ENCODE measurements at regions not wholly inside any gene's neighbourhood (a gene's known extent, or its start where the extent isn't known, plus 50 kb on each side); places are given as distances from the start of the nearest gene placed in this dataset.

GRCh38 chr7:28231176-28231575, 50.6 kb upstream of the JAZF1 start:
- H3K36me3 Mint-ChIP-seq, result no peaks in the 10 kb centered on the region
- POLR2A ChIA-PET (ENCODE audit: partially characterized antibody), result no interaction called here

GRCh38 chr7:28236560-28236959, 56.0 kb upstream of the JAZF1 start:
- ChIA-PET CTCF (ENCODE audit: partially characterized antibody) (no interaction called here), POLR2A (ENCODE audit: partially characterized antibody) (no interaction called here)
- intact Hi-C loops (cut with micrococcal nuclease), result no loop called here

More at GRCh38 chr7:28231176-28231575, 50.6 kb upstream of the JAZF1 start:
- H3K36me3 ChIP-seq (ENCODE audit: insufficient read depth, low read length), result no peaks in the 10 kb centered on the region
- no peak overlapping the region for H3K4me3 Mint-ChIP-seq
- H3K9me3 Mint-ChIP-seq, result no peaks in the 10 kb centered on the region
- no peak overlapping the region for H3K27ac Mint-ChIP-seq
- no peaks in the 10 kb centered on the region for H3K9me3 ChIP-seq (ENCODE audit: control insufficient read depth in 1 of 2, low read length in 2 of 2)
- H3K27me3 ChIP-seq (ENCODE audit: insufficient read depth, low read length), result no peaks in the 10 kb centered on the region
- H3K4me3 ChIP-seq (ENCODE audit: low read length in 2 of 2), result no peak overlapping the region
- no peak overlapping the region for H3K27ac ChIP-seq (ENCODE audit: low read depth, low read length)
- DNase-seq, result no peak
- no peaks in the 10 kb centered on the region for H3K4me1 ChIP-seq (ENCODE audit: insufficient read depth, low read length)
- CTCF ChIA-PET (ENCODE audit: partially characterized antibody), result no interaction called here
- intact Hi-C loops (cut with micrococcal nuclease), result no loop called here
- H3K27me3 Mint-ChIP-seq, result peaks cover 3 to 5% of the 10 kb centered on the region in 2 donors
- H3K4me1 Mint-ChIP-seq, result no peaks in the 10 kb centered on the region

GRCh38 chr7:28237363-28237762, 56.8 kb upstream of the JAZF1 start:
- Mint-ChIP-seq H3K4me3 (no peak overlapping the region), H3K27ac (no peak overlapping the region), H3K36me3 (no peaks in the 10 kb centered on the region), H3K27me3 (peaks cover 6 to 7% of the 10 kb centered on the region in 2 donors), H3K9me3 (peaks cover 0 to 3% (median 0%) of the 10 kb centered on the region in 8 donors), H3K4me1 (peaks cover 8 to 10% (median 8%) of the 10 kb centered on the region in 4 donors)
- CTCF ChIA-PET (ENCODE audit: partially characterized antibody), result no interaction called here
- no peak overlapping the region for H3K4me3 ChIP-seq (ENCODE audit: low read length in 2 of 2)
- DNase-seq, result no peak
- no peaks in the 10 kb centered on the region for H3K27me3 ChIP-seq (ENCODE audit: insufficient read depth, low read length)
- no peak overlapping the region for H3K27ac ChIP-seq (ENCODE audit: low read depth, low read length)
- no peaks in the 10 kb centered on the region for H3K9me3 ChIP-seq (ENCODE audit: control insufficient read depth in 1 of 2, low read length in 2 of 2)
- H3K4me1 ChIP-seq (ENCODE audit: insufficient read depth, low read length), result no peaks in the 10 kb centered on the region
- no peaks in the 10 kb centered on the region for H3K36me3 ChIP-seq (ENCODE audit: insufficient read depth, low read length)
- POLR2A ChIA-PET (ENCODE audit: partially characterized antibody), result no interaction called here
- intact Hi-C loops (cut with micrococcal nuclease), result no loop called here

More at GRCh38 chr7:28236560-28236959, 56.0 kb upstream of the JAZF1 start:
- H3K27ac ChIP-seq (ENCODE audit: low read depth, low read length), result no peak overlapping the region
- H3K4me3 ChIP-seq (ENCODE audit: low read length in 2 of 2), result no peak overlapping the region
- H3K4me1 ChIP-seq (ENCODE audit: insufficient read depth, low read length), result no peaks in the 10 kb centered on the region
- H3K27ac Mint-ChIP-seq, result no peak overlapping the region
- H3K27me3 Mint-ChIP-seq, result peaks cover 6 to 7% of the 10 kb centered on the region in 2 donors
- peaks cover 0 to 3% (median 0%) of the 10 kb centered on the region in 8 donors for H3K9me3 Mint-ChIP-seq
- no peak for DNase-seq
- H3K9me3 ChIP-seq (ENCODE audit: control insufficient read depth in 1 of 2, low read length in 2 of 2), result no peaks in the 10 kb centered on the region
- peaks cover 8 to 10% (median 8%) of the 10 kb centered on the region in 4 donors for H3K4me1 Mint-ChIP-seq
- H3K4me3 Mint-ChIP-seq, result no peak overlapping the region
- no peaks in the 10 kb centered on the region for H3K36me3 Mint-ChIP-seq
- H3K27me3 ChIP-seq (ENCODE audit: insufficient read depth, low read length), result no peaks in the 10 kb centered on the region
- H3K36me3 ChIP-seq (ENCODE audit: insufficient read depth, low read length), result no peaks in the 10 kb centered on the region

- DNase-seq, result no peak
- peaks cover 8 to 10% (median 8%) of the 10 kb centered on the region in 4 donors for H3K4me1 Mint-ChIP-seq
- CTCF ChIA-PET (ENCODE audit: partially characterized antibody), result no interaction called here
- peaks cover 6 to 7% of the 10 kb centered on the region in 2 donors for H3K27me3 Mint-ChIP-seq
- POLR2A ChIA-PET (ENCODE audit: partially characterized antibody), result no interaction called here
- no peaks in the 10 kb centered on the region for H3K9me3 ChIP-seq (ENCODE audit: control insufficient read depth in 1 of 2, low read length in 2 of 2)
- no peaks in the 10 kb centered on the region for H3K36me3 Mint-ChIP-seq
- peaks cover 0 to 3% (median 0%) of the 10 kb centered on the region in 8 donors for H3K9me3 Mint-ChIP-seq
- no peak overlapping the region for H3K4me3 ChIP-seq (ENCODE audit: low read length in 2 of 2)
- H3K27ac Mint-ChIP-seq, result peak overlapping the region in 1 of 7 donors; percentile 22
- no peaks in the 10 kb centered on the region for H3K4me1 ChIP-seq (ENCODE audit: insufficient read depth, low read length)
- peak overlapping the region in 4 of 8 donors; percentile 21 to 43 (median 30) for H3K4me3 Mint-ChIP-seq
- no peaks in the 10 kb centered on the region for H3K36me3 ChIP-seq (ENCODE audit: insufficient read depth, low read length)
- intact Hi-C loops (cut with micrococcal nuclease), result loop anchor here (5.0 kb wide), 1 partner anchor 328 kb away; no protein-coding TSS in a partner anchor
- no peaks in the 10 kb centered on the region for H3K27me3 ChIP-seq (ENCODE audit: insufficient read depth, low read length)
- no peak overlapping the region for H3K27ac ChIP-seq (ENCODE audit: low read depth, low read length)
Measured at GRCh38 chr7:28239823-28240204, 59.2 kb upstream of the JAZF1 start.

GRCh38 chr7:28240481-28240880, 59.9 kb upstream of the JAZF1 start:
- H3K36me3 ChIP-seq (ENCODE audit: insufficient read depth, low read length), result no peaks in the 10 kb centered on the region
- no peak overlapping the region for H3K27ac Mint-ChIP-seq
- H3K9me3 ChIP-seq (ENCODE audit: control insufficient read depth in 1 of 2, low read length in 2 of 2), result no peaks in the 10 kb centered on the region
- POLR2A ChIA-PET (ENCODE audit: partially characterized antibody), result no interaction called here
- H3K4me1 ChIP-seq (ENCODE audit: insufficient read depth, low read length), result no peaks in the 10 kb centered on the region
- peaks cover 0 to 3% (median 0%) of the 10 kb centered on the region in 8 donors for H3K9me3 Mint-ChIP-seq
- H3K4me3 Mint-ChIP-seq, result no peak overlapping the region
- no peak for DNase-seq
- H3K4me1 Mint-ChIP-seq, result peaks cover 8 to 10% (median 8%) of the 10 kb centered on the region in 4 donors
- CTCF ChIA-PET (ENCODE audit: partially characterized antibody), result no interaction called here
- no peak overlapping the region for H3K27ac ChIP-seq (ENCODE audit: low read depth, low read length)
- no peak overlapping the region for H3K4me3 ChIP-seq (ENCODE audit: low read length in 2 of 2)
- no peaks in the 10 kb centered on the region for H3K27me3 ChIP-seq (ENCODE audit: insufficient read depth, low read length)
- H3K36me3 Mint-ChIP-seq, result no peaks in the 10 kb centered on the region
- peaks cover 5 to 6% of the 10 kb centered on the region in 2 donors for H3K27me3 Mint-ChIP-seq
- intact Hi-C loops (cut with micrococcal nuclease), result loop anchor here (5.0 kb wide), 1 partner anchor 328 kb away; no protein-coding TSS in a partner anchor

- Histone ChIP-seq H3K36me3 (ENCODE audit: insufficient read depth, low read length) (no peaks in the 10 kb centered on the region), H3K27ac (ENCODE audit: low read depth, low read length) (no peak overlapping the region), H3K4me3 (ENCODE audit: low read length in 2 of 2) (no peak overlapping the region), H3K27me3 (ENCODE audit: insufficient read depth, low read length) (no peaks in the 10 kb centered on the region), H3K4me1 (ENCODE audit: insufficient read depth, low read length) (no peaks in the 10 kb centered on the region), H3K9me3 (ENCODE audit: control insufficient read depth in 1 of 2, low read length in 2 of 2) (no peaks in the 10 kb centered on the region)
- H3K4me1 Mint-ChIP-seq, result peaks cover 8 to 10% (median 8%) of the 10 kb centered on the region in 4 donors
- ChIA-PET POLR2A (ENCODE audit: partially characterized antibody) (no interaction called here), CTCF (ENCODE audit: partially characterized antibody) (no interaction called here)
- intact Hi-C loops (cut with micrococcal nuclease), result loop anchor here (5.0 kb wide), 1 partner anchor 332 kb away; no protein-coding TSS in a partner anchor
- H3K4me3 Mint-ChIP-seq, result no peak overlapping the region
- DNase-seq, result no peak
- H3K27me3 Mint-ChIP-seq, result peaks cover 3 to 4% of the 10 kb centered on the region in 2 donors
- H3K9me3 Mint-ChIP-seq, result peaks cover 0 to 6% (median 2%) of the 10 kb centered on the region in 8 donors
- H3K36me3 Mint-ChIP-seq, result no peaks in the 10 kb centered on the region
- H3K27ac Mint-ChIP-seq, result no peak overlapping the region
Measured at GRCh38 chr7:28243861-28244260, 63.3 kb upstream of the JAZF1 start.

- Mint-ChIP-seq H3K4me3 (no peak overlapping the region), H3K27me3 (peaks cover 0 to 3% of the 10 kb centered on the region in 2 donors), H3K9me3 (peaks cover 0 to 9% (median 5%) of the 10 kb centered on the region in 8 donors), H3K36me3 (no peaks in the 10 kb centered on the region), H3K27ac (no peak overlapping the region), H3K4me1 (peaks cover 0 to under 1% (median 0%) of the 10 kb centered on the region in 4 donors)
- intact Hi-C loops (cut with micrococcal nuclease), result no loop called here
- Histone ChIP-seq H3K27ac (ENCODE audit: low read depth, low read length) (no peak overlapping the region), H3K9me3 (ENCODE audit: control insufficient read depth in 1 of 2, low read length in 2 of 2) (no peaks in the 10 kb centered on the region), H3K4me3 (ENCODE audit: low read length in 2 of 2) (no peak overlapping the region), H3K27me3 (ENCODE audit: insufficient read depth, low read length) (no peaks in the 10 kb centered on the region), H3K4me1 (ENCODE audit: insufficient read depth, low read length) (no peaks in the 10 kb centered on the region), H3K36me3 (ENCODE audit: insufficient read depth, low read length) (no peaks in the 10 kb centered on the region)
- DNase-seq, result no peak
- POLR2A ChIA-PET (ENCODE audit: partially characterized antibody), result no interaction called here
- CTCF ChIA-PET (ENCODE audit: partially characterized antibody), result no interaction called here
Measured at GRCh38 chr7:28245123-28245878, 64.7 kb upstream of the JAZF1 start.

All from CD4-positive, alpha-beta memory T cell (primary cell).